Spinal cord (tissue), 9 donors: ENCODE measurements at regions not wholly inside any gene's neighbourhood (a gene's known extent, or its start where the extent isn't known, plus 50 kb on each side); places are given as distances from the start of the nearest gene placed in this dataset.

Experiments used
- DNase-seq, 6 donors: peaks; one replicate each; pipeline versions ENCODE4 v3.0.0 to v3.0.0-alpha.2; 2013 to 2015; ENCODE audit warnings: low spot score in 6 of 6, low read depth in 4 of 6
- H3K27ac ChIP-seq: one replicate; pipeline ENCODE4 v1.5.1; 2013; ENCODE audit warnings: low read depth, low read length, control low read depth
- H3K27me3 ChIP-seq: one replicate; pipeline ENCODE4 v1.6.1; 2013; ENCODE audit warnings: low read length; ENCODE audit not compliant: control insufficient read depth, insufficient read depth
- H3K36me3 ChIP-seq: one replicate; pipeline ENCODE4 v1.6.1; 2013; ENCODE audit warnings: low read length; ENCODE audit not compliant: control insufficient read depth, insufficient read depth
- H3K4me1 ChIP-seq: one replicate; pipeline ENCODE4 v1.6.1; 2013; ENCODE audit warnings: low read length; ENCODE audit not compliant: control insufficient read depth, insufficient read depth
- H3K4me3 ChIP-seq: one replicate; pipeline ENCODE4 v1.5.1; 2013; ENCODE audit warnings: low read depth, low read length, control low read depth
- H3K9me3 ChIP-seq: one replicate; pipeline ENCODE4 v1.6.1; 2013; ENCODE audit warnings: low read length; ENCODE audit not compliant: control insufficient read depth, insufficient read depth
- WGBS: methylation state at CpG from one replicate; pipeline ENCODE4 v1.1.5; 2013; ENCODE audit warnings: missing lambda C conversion rate; ENCODE audit not compliant: insufficient coverage; 5-methylcytosine and 5-hydroxymethylcytosine counted together
- donor health status: healthy.

DNA sequence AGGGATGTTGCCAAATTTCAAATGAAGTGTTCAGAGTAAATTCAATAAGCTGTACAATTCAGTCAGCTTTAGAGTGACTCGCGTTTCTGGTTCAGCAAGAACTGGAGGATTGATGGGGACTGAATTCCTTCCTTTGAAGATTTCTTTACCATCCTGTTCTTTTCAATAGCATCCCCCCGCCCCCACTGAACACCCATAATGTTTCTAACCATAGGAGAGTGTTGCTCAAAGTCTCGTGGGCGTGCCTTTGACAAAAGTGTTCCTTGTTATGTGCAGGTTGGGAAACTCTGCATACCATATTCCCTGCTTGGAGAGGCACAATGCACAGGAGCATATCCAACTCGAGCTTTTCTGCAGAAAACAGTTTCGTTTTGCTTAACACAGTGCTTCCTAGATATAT, 323.5 kb upstream of the CASK start:
- Histone ChIP-seq H3K27me3 (peaks cover 14% of the 10 kb centered on the region), H3K4me3 (no peak overlapping the region), H3K4me1 (no peaks in the 10 kb centered on the region), H3K9me3 (no peaks in the 10 kb centered on the region), H3K27ac (no peak overlapping the region), H3K36me3 (no peaks in the 10 kb centered on the region)
- no CpG with 5 or more reads among the region's 7 CpGs for WGBS
- DNase-seq, result peak in 1 of 6 donors; percentile 16

DNA sequence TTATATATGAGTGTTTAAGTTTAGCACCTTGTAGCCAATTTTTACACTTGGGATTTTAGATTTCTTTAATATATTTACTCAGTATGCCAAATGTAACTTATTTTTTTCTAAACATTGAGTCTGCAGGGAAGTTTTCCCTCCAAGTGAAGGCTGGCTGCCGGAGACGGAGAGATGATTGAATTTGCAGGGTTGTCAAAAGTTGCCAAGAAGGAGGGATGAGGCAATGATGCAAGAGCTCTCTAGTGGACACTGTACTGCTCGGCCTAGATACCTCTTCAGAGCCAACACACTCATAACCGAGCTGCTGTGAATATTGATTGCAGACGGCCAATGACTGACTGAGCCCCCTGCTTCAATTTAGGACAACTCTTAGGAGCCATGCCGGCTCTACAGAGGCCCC, 318.6 kb upstream of the CASK start:
- peak in 1 of 6 donors; percentile 5 for DNase-seq
- Histone ChIP-seq H3K4me3 (no peak overlapping the region), H3K36me3 (no peaks in the 10 kb centered on the region), H3K27ac (no peak overlapping the region), H3K27me3 (peaks cover 9% of the 10 kb centered on the region), H3K9me3 (no peaks in the 10 kb centered on the region), H3K4me1 (no peaks in the 10 kb centered on the region)
- WGBS, result 60% methylated on average over 4 of the region's 6 CpGs

DNA sequence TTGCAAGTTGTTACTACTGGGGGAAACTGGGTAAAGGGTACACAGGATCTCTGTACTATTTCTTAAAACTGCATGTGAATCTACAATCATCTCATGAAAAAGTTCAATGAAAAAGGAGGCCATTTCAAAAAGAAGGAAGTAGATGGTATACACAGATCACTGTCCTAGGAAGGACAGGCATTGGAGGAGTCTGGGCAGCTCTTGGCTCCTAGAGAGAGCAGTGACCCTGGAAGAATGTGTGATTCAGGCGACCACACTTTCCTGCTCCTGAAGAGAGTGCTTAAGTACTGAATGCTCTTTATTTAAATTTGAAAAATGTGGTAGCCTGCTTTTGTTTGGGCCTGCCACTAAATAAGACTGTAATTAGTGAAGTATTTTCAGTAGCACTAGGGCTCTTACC, 318.1 kb upstream of the CASK start:
- H3K9me3 ChIP-seq, result no peaks in the 10 kb centered on the region
- no peak overlapping the region for H3K4me3 ChIP-seq
- 11% methylated on average over 1 of the region's 1 CpG for WGBS
- H3K36me3 ChIP-seq, result no peaks in the 10 kb centered on the region
- H3K27me3 ChIP-seq, result peaks cover 9% of the 10 kb centered on the region
- H3K4me1 ChIP-seq, result no peaks in the 10 kb centered on the region
- peak in 2 of 6 donors; percentile 1 to 2 for DNase-seq
- no peak overlapping the region for H3K27ac ChIP-seq

DNA sequence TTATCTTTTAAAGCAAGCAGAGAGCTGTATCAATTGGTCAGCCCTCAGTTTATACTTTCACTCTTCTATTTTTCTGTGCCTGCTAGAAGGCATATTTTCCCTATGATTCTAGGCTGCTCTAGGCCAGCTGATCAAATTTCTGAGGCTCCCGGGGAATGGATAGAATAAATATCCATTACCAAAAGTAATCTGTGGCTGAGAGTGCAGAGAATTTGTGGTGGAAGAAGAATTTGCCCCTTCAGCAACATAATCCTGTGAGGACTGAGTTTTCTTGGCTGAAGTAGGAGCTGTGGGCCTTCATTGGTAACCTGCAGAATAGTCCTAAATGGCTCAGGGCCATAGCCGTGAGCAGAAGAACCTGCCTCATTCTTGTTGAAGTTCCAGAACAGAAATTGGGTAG, 314.6 kb upstream of the CASK start:
- Histone ChIP-seq H3K27ac (no peak overlapping the region), H3K9me3 (no peaks in the 10 kb centered on the region), H3K4me1 (no peaks in the 10 kb centered on the region), H3K4me3 (no peak overlapping the region), H3K27me3 (peaks cover under 1% of the 10 kb centered on the region), H3K36me3 (no peaks in the 10 kb centered on the region)
- 80% methylated on average over 1 of the region's 2 CpGs for WGBS
- no peak for DNase-seq

DNA sequence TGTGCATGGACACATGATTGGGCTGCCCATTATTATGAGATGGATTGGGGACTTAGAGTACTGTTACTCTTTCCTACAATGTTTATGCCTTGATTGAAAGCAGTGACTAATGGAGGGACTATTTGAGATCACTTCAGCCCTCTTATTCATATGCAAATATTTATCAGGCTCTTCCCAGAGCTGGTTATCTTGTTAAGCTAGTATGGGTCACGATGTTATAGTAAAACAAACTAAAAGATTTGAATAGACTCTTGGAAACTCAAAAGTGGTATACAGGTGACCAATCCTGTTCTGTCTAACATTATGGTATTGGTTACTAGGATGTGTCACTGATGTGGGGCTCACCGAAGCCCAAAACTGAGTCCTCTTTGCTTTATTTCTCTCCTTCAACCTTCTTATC, 306.2 kb upstream of the CASK start:
- H3K27ac ChIP-seq, result no peak overlapping the region
- no peaks in the 10 kb centered on the region for H3K27me3 ChIP-seq
- no peak overlapping the region for H3K4me3 ChIP-seq
- no peaks in the 10 kb centered on the region for H3K36me3 ChIP-seq
- no peaks in the 10 kb centered on the region for H3K4me1 ChIP-seq
- WGBS, result no CpG with 5 or more reads among the region's 2 CpGs
- H3K9me3 ChIP-seq, result no peaks in the 10 kb centered on the region
- no peak for DNase-seq

DNA sequence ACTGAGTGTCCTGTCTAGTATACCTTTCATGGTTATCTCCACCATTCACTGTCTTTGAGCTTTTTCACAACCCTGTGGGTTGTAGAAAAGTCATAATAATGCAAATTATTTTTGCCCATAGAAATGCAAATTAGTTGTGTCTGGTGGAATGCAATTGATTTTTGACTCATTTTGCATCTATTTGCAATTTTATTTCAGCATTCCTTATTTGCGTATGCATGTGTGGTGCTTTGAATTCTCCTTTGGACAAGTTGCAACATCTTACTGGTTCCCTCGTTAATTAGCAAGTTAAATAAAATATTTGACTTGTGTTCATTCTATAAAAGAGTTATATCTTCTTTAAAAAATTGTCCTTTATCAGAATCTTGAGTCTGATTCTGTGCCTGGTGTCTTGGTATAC, 297.3 kb upstream of the CASK start:
- no peaks in the 10 kb centered on the region for H3K4me1 ChIP-seq
- no CpG with 5 or more reads among the region's 2 CpGs for WGBS
- no peak overlapping the region for H3K4me3 ChIP-seq
- H3K27me3 ChIP-seq, result peaks cover 2% of the 10 kb centered on the region
- no peak overlapping the region for H3K27ac ChIP-seq
- no peaks in the 10 kb centered on the region for H3K36me3 ChIP-seq
- no peaks in the 10 kb centered on the region for H3K9me3 ChIP-seq
- DNase-seq, result no peak

DNA sequence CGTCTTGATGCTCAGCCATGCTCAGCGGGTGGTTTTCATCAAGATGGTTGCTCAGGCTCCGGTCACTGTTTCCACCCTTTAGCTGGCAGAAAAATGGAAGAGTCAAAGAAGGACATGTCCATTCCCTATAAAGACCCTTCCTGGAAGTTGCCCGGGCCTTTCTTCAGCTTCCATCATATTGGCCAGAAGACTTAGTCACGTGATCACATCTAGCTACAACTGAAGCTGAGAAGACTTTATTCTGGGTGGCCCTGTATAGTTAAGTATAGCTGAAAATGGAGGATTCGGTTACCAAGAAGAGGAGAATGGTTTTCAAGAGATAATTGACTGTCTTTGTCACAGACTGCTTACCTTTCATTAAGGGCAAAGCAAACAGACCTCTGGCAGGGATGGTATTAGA, 296.7 kb upstream of the CASK start:
- WGBS, result 91% methylated on average over 4 of the region's 6 CpGs
- no peak overlapping the region for H3K4me3 ChIP-seq
- H3K27ac ChIP-seq, result no peak overlapping the region
- no peaks in the 10 kb centered on the region for H3K36me3 ChIP-seq
- no peak for DNase-seq
- H3K27me3 ChIP-seq, result peaks cover 2% of the 10 kb centered on the region
- H3K9me3 ChIP-seq, result no peaks in the 10 kb centered on the region
- H3K4me1 ChIP-seq, result no peaks in the 10 kb centered on the region

DNA sequence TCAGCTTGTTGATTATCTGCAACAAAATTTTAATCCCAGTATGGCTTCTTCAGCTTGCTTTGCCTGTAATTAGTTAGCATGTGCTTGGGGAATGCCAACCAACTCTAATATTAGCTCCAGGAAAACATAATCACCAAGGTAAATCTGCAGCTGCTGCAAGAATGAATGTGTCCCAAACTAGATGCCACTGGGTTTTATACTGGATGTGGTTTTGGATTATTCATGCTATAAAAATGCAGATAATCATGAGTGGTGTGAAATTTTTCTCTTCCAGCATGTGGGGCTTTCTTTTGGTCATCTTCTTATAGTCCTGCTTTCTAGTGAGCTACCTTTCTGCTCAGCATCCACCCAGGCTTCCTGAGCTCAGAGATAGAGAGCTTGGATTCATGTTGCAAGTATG, 295.9 kb upstream of the CASK start:
- no peak overlapping the region for H3K27ac ChIP-seq
- H3K27me3 ChIP-seq, result peaks cover 2% of the 10 kb centered on the region
- no peaks in the 10 kb centered on the region for H3K4me1 ChIP-seq
- no peak overlapping the region for H3K4me3 ChIP-seq
- no peaks in the 10 kb centered on the region for H3K36me3 ChIP-seq
- peak in 1 of 6 donors; percentile 1 for DNase-seq
- H3K9me3 ChIP-seq, result no peaks in the 10 kb centered on the region

DNA sequence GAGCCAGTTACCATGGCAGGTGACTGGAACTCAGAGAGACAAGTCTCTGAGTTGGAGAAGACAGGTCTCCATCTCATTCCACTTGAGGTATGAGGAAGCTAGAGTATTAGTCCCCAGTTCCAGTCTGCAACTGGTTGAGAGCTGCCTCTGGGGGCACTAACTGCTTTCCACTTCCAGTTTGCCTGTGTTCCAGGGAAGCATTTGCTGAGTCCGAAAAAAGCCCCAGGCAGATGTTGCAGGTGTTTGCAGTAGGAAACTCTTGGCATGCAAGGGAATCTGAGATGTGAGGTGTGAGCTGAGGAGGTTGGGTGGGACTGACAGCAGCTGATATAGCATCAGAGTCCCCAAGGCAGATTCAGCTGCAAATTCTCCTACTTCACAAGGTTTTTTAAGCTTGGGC, 272.2 kb upstream of the CASK start:
- Histone ChIP-seq H3K9me3 (no peaks in the 10 kb centered on the region), H3K27me3 (no peaks in the 10 kb centered on the region)

DNA sequence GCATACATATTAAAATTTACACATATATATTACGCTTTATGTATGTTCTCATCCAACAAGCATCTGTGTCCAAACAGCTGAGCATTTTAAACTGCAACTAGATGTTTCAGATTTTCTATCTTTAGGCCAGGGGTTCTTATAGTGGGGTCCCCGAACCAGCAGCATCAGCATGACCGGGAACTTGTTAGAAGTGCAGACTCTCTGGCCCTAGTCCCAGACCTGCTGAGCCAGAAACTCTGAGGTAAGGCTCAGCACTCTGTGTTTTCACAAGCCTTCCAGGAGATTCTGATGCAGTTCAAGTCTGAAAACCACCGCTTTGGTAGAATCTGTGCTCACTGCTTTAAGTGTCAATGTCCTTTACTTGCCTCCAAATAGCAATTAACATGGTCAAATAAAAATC, 266.2 kb upstream of the CASK start:
- Histone ChIP-seq H3K4me3 (no peak overlapping the region), H3K9me3 (no peaks in the 10 kb centered on the region), H3K27ac (no peak overlapping the region), H3K27me3 (peaks cover 7% of the 10 kb centered on the region), H3K4me1 (no peaks in the 10 kb centered on the region), H3K36me3 (no peaks in the 10 kb centered on the region)
- 52% methylated on average over 3 of the region's 4 CpGs for WGBS
- DNase-seq, result peak in 1 of 6 donors; percentile 46

More for the DNA sequence above, 272.2 kb upstream of the CASK start:
- H3K27ac ChIP-seq, result no peak overlapping the region
- no peaks in the 10 kb centered on the region for H3K36me3 ChIP-seq
- H3K4me3 ChIP-seq, result no peak overlapping the region
- DNase-seq, result no peak
- 64% methylated on average over 1 of the region's 1 CpG for WGBS
- no peaks in the 10 kb centered on the region for H3K4me1 ChIP-seq
